NT2/D1 (cell line): ENCODE measurements at regions not wholly inside any gene's neighbourhood (a gene's known extent, or its start where the extent isn't known, plus 50 kb on each side); places are given as distances from the start of the nearest gene placed in this dataset.

Experiments used
- SUZ12 ChIP-seq: IDR thresholded peaks from 2 replicates; pipeline ENCODE4 v1.6.1; 2011; ENCODE audit not compliant: insufficient read length, insufficient read depth; ENCODE audit errors: extremely low read depth
- ZNF274 ChIP-seq: IDR thresholded peaks from 2 replicates; pipeline ENCODE4 v1.6.1; 2011; ENCODE audit warnings: mild to moderate bottlenecking, low read depth, low read length

GRCh38 chr15:66845266-66845785 lies 143.3 kb downstream of the SMAD6 start:
- TF ChIP-seq ZNF274 (no peak), SUZ12 (no peak)
